Uterus (tissue), 2 donors: ENCODE measurements at regions not wholly inside any gene's neighbourhood (a gene's known extent, or its start where the extent isn't known, plus 50 kb on each side); places are given as distances from the start of the nearest gene placed in this dataset.

Experiments used
- CTCF ChIP-seq, 4 experiments: fragments of 200-600 bp in 2 of 4; fragments of 450-650 bp in 2 of 4; sonication (generic) in 2 of 4; IDR thresholded peaks; one replicate each; pipeline ENCODE4 v1.5.1; 2016 to 2019; ENCODE audit warnings: antibody characterized with exemption in 4 of 4, mild to moderate bottlenecking in 2 of 4, moderate library complexity in 1 of 4
- POLR2A ChIP-seq, 2 donors: fragments of 450-650 bp; IDR thresholded peaks; one replicate each; pipeline ENCODE4 v1.6.1; 2016; ENCODE audit warnings: antibody characterized with exemption in 2 of 2, mild to moderate bottlenecking in 1 of 2, moderate library complexity in 1 of 2

- TF ChIP-seq CTCF (IDR thresholded peaks at IDR 0.05) (no peak), POLR2A (IDR thresholded peaks at IDR 0.05) (no peak)
Measured at GRCh38 chr14:29380826-29381225, 546.8 kb downstream of the PRKD1 start.
